ENCODE measurements at regions not wholly inside any gene's neighbourhood (a gene's known extent, or its start where the extent isn't known, plus 50 kb on each side); places are given as distances from the start of the nearest gene placed in this dataset.
"Not testable (repeated sequence)": the region's sequence is repeated elsewhere in the genome, so short reads cannot be mapped to it uniquely, and the experiment has no call there.

DNA sequence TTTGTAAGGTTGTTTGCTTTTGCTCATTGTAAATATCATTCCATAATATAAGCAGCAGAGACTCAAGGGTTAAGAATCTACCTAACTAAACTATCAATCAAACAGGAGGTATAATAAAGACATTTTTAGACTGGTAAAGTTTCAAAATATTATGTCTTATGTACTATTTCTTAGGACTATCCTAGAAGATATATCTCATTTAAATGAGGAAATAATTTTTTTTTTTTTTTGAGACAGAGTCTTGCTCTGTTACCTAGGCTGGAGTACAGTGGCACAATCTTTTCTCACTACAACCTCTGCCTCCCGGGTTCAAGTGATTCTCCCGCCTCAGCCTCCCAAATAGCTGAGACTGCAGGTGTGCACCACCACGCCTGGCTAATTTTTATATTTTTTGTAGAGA, 80.9 kb upstream of the PARD3 start:
- TF ChIP-seq, protein P1, sequence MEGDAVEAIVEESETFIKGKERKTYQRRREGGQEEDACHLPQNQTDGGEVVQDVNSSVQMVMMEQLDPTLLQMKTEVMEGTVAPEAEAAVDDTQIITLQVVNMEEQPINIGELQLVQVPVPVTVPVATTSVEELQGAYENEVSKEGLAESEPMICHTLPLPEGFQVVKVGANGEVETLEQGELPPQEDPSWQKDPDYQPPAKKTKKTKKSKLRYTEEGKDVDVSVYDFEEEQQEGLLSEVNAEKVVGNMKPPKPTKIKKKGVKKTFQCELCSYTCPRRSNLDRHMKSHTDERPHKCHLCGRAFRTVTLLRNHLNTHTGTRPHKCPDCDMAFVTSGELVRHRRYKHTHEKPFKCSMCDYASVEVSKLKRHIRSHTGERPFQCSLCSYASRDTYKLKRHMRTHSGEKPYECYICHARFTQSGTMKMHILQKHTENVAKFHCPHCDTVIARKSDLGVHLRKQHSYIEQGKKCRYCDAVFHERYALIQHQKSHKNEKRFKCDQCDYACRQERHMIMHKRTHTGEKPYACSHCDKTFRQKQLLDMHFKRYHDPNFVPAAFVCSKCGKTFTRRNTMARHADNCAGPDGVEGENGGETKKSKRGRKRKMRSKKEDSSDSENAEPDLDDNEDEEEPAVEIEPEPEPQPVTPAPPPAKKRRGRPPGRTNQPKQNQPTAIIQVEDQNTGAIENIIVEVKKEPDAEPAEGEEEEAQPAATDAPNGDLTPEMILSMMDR (IDR thresholded peaks at IDR 0.05) = no peak
- H3K4me1 ChIP-seq = no peaks in the 10 kb centered on the region
- H3K9me3 ChIP-seq = no peaks in the 10 kb centered on the region
- no peak overlapping the region for H3K27ac ChIP-seq
- H3K4me3 ChIP-seq = no peak overlapping the region
- no peak for DNase-seq
- H3K36me3 ChIP-seq = no peaks in the 10 kb centered on the region
- H3K27me3 ChIP-seq = no peaks in the 10 kb centered on the region
- intact Hi-C loops (cut with DNase I; ENCODE audit: low total_unique reads) = no loop called here

DNA sequence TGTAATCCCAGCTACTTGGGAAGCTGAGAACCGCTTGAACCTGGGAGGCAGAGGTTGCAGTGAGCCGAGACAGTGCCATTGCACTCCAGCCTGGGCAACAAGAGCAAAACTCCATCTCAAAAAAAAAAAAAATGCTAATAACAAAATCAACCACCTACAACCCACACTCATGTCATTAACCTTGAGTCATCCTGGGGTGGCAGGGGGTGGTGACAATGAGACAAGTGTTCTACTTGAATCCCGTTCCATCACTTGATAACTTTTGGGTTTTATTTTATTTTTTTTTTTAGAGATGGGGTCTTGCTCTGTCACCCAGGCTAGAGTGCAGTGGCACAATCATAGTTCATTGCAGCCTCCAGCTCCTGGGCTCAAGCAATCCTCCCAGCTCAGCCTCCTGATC, 80.0 kb upstream of the PARD3 start:
- intact Hi-C loops (cut with DNase I; ENCODE audit: low total_unique reads); H3K36me3 ChIP-seq; H3K27ac ChIP-seq; H3K9me3 ChIP-seq; H3K4me1 ChIP-seq; H3K27me3 ChIP-seq; DNase-seq; H3K4me3 ChIP-seq: not testable (repeated sequence)

DNA sequence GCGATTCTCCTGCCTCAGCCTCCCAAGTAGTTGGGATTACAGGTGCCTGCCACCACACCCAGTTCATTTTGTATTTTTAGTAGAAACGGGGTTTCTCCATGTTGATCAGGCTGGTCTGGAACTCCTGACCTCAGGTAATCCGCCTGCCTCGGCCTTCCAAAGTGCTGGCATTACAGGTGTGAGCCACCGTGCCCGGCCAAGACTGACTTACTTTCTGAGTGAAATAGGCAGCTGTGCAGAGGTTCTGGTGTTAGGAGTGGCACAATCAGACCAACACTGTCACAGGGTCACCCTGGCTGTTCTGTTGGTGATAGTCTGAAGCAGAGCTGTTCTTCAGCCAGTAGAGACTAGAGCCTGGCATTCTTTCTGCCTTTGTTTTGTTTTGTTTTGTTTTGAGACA, 77.4 kb upstream of the PARD3 start:
- DNase-seq; H3K4me3 ChIP-seq; H3K4me1 ChIP-seq; intact Hi-C loops (cut with DNase I; ENCODE audit: low total_unique reads); H3K27ac ChIP-seq; H3K9me3 ChIP-seq; H3K36me3 ChIP-seq; H3K27me3 ChIP-seq: not testable (repeated sequence)

DNA sequence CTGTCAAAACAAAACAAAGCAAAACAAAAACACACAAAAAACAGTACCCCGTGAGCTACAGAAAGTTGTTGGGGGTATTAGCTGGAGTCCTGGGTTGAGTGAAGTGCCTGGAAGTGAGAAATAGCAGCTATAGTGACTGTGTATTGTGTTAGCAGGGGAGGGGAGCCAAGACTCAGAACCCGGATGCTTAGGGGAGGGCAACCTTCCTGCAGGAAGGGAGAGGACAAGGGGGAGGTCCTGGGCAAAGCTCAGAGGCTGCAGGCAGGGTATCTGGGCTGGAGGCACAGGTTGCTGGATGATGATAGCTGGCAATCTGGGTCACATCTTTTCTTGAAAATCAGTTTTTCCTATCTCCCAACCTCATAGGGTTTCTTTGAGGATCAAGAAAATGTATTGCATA, 75.8 kb upstream of the PARD3 start:
- intact Hi-C loops (cut with DNase I; ENCODE audit: low total_unique reads) = no loop called here
- no peak for DNase-seq
- H3K27ac ChIP-seq = no peak overlapping the region
- no peaks in the 10 kb centered on the region for H3K9me3 ChIP-seq
- no peaks in the 10 kb centered on the region for H3K36me3 ChIP-seq
- TF ChIP-seq, protein P1 (IDR thresholded peaks at IDR 0.05) = no peak
- no peaks in the 10 kb centered on the region for H3K4me1 ChIP-seq
- H3K27me3 ChIP-seq = no peaks in the 10 kb centered on the region
- H3K4me3 ChIP-seq = no peak overlapping the region

DNA sequence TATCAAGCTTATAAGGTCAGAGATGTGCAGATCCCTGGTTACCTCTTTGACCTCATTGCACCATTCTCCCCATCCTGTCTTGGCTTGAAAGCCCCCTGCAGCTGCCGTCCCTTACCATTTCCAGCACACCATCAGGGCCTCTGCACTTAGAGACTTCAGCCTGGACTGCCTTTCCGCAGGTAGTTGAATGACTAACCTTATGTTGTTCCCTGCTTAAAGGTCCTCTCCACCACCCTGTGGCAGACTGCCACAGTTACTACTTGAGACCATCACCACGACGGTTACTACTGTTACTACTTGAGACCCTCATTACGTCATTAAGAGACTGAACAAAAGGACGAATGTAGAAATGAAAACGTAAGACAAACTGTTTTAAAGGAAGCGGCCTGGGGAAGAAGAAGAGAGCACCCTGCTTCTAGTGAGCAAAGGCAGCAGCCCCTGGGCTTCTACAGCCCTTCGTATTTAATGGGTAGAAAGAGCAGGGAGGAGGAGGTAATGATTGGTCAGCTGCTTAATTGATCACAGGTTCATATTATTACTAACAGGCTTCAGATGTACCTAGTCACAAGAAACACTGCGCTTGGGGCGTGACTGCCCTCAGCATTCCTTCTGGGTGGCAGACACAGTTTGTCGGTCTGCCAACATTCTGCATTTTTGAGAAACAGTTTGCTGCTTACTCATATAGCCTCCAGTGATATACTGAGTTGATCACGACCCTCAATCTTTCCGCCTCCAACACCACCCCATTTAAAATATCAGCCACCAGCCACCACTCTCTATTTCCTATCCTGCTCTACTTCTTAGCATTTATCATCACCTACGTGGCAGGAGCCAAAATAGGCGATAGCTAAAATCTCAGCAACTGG, 74.1 kb upstream of the PARD3 start:
- Histone ChIP-seq H3K4me1 (no peaks in the 10 kb centered on the region), H3K27ac (no peak overlapping the region), H3K27me3 (no peaks in the 10 kb centered on the region), H3K4me3 (no peak overlapping the region), H3K36me3 (no peaks in the 10 kb centered on the region), H3K9me3 (no peaks in the 10 kb centered on the region)
- DNase-seq = no peak
- intact Hi-C loops (cut with DNase I; ENCODE audit: low total_unique reads) = no loop called here
- TF ChIP-seq, protein P1 (IDR thresholded peaks at IDR 0.05) = no peak

DNA sequence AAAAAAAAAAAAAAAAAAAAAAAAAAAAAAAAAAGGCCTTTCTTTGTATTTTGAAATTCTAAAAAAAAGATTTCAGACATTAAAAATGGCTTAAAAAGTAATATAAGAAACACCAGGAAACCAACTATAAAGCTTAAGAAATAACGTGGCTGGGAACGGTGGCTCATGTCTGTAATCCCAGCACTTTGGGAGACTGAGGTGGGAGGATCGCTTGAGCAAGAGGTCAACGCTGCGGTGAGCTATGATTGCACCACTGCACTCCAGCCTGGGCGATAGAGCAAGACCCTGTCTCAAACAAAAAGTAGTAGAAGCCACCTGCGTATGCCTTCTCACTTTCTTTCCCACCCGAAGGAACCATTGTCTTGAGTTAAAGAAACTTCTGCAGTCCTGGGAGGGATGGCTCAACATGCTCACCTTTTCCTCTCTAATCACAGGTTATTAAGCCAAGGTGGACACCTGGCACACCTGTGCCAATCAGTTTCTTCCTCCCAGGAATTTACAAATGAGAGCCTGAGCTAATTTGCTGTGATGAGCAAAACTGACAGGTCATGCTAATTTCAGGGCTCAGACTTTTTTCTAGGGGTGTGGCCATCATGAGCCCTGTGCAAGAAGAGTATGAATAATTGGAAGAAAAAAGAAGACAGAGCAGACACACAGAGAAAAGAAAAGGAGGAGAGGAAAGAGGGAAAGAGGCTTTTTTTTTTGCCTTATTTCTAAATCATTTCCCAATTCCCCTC, 72.0 kb upstream of the PARD3 start:
- intact Hi-C loops (cut with DNase I; ENCODE audit: low total_unique reads) = no loop called here

More for the DNA sequence above, 72.0 kb upstream of the PARD3 start:
- H3K4me1 ChIP-seq = no peaks in the 10 kb centered on the region
- no peak for DNase-seq
- H3K4me3 ChIP-seq = no peak overlapping the region
- H3K27ac ChIP-seq = no peak overlapping the region
- H3K9me3 ChIP-seq = no peaks in the 10 kb centered on the region
- TF ChIP-seq, protein P1 (IDR thresholded peaks at IDR 0.05) = no peak
- no peaks in the 10 kb centered on the region for H3K36me3 ChIP-seq
- no peaks in the 10 kb centered on the region for H3K27me3 ChIP-seq
